ENCODE measurements at regions not wholly inside any gene's neighbourhood (a gene's known extent, or its start where the extent isn't known, plus 50 kb on each side); places are given as distances from the start of the nearest gene placed in this dataset.

DNA sequence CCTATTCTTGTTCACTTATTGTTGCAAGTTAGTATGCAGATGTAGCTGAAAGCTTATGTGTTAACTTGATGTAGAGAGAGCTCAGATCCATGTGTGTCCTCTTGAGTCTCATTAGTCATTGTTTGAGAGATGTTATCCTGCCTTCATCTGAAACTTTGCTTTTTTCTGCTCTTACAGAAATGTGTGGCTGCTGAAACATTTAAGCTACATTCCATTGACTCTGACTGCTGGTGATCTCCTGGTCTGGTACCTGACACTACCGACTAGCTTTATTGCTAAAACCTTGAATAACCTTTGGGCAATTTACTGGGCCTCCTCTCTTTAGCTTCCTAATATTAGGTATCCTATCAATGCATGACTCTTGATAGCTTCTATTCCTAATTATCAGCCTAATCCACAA is 705.6 kb upstream of the FOXG1 start:
- Histone ChIP-seq H2AFZ (ENCODE audit: insufficient read depth, low read length, poor library complexity) (no peak overlapping the region), H2BK5ac (ENCODE audit: low read depth, low read length, poor library complexity) (no peak overlapping the region), H3K27me3 (ENCODE audit: insufficient read depth, low read length) (no peaks in the 10 kb centered on the region), H3K9me3 (ENCODE audit: insufficient read depth, low read depth, low read length) (no peaks in the 10 kb centered on the region), H3K4me3 (ENCODE audit: low read depth, low read length) (no peak overlapping the region), H3K23ac (ENCODE audit: low read length) (no peak overlapping the region), H2BK12ac (ENCODE audit: low read length) (no peak overlapping the region), H3K79me1 (ENCODE audit: low read length) (no peaks in the 10 kb centered on the region), H3K27ac (ENCODE audit: low read depth, low read length) (no peak overlapping the region), H3K4ac (ENCODE audit: low read depth, low read length) (no peak overlapping the region), H3K18ac (ENCODE audit: low read length) (no peak overlapping the region), H3K4me2 (ENCODE audit: low read length) (no peak overlapping the region), H4K12ac (ENCODE audit: low read depth, low read length) (no peak overlapping the region), H3K9ac (ENCODE audit: low read length) (no peak overlapping the region), H3K79me2 (ENCODE audit: control insufficient read depth, insufficient read depth, low read length, poor library complexity) (no peaks in the 10 kb centered on the region), H3K4me1 (ENCODE audit: control insufficient read depth in 1 of 2, insufficient read depth in 2 of 2, low read length in 2 of 2) (no peaks in the 10 kb centered on the region), H2BK120ac (ENCODE audit: insufficient read depth, low read length, poor library complexity) (no peak overlapping the region), H4K8ac (ENCODE audit: low read depth, low read length) (no peak overlapping the region), H3K14ac (ENCODE audit: low read length) (no peak overlapping the region), H4K91ac (ENCODE audit: low read depth, low read length) (no peak overlapping the region), H3K36me3 (ENCODE audit: control insufficient read depth in 1 of 2, insufficient read depth in 2 of 2, low read length in 2 of 2) (no peaks in the 10 kb centered on the region), H2AK5ac (ENCODE audit: low read length) (no peak overlapping the region)
- WGBS (ENCODE audit: extremely low coverage, insufficient coverage, insufficient read length) = no CpG with 5 or more reads among the region's 1 CpG
- peak in 1 of 2 donors; percentile 18 for DNase-seq

DNA sequence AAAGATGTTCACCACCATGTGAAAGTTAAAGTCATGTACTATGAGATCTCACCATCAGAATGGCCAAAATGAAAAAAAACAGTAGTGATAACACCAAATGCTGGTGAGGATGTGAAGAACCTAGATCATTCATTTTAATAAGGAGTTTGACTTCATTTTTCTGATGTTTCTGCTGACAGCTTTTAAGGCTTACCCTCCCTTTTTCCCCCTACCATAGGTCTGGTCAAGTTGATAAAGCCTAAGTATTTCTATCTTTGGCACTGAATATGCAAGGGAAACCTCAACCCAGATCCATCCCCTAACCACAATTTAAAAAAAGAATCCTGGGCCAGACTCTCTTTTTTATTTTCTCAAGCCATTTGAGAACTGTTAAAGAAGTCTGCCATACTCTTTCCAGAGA is 689.6 kb upstream of the FOXG1 start:
- Histone ChIP-seq H3K27ac (ENCODE audit: low read depth, low read length) (no peak overlapping the region), H3K9ac (ENCODE audit: low read length) (no peak overlapping the region), H2AFZ (ENCODE audit: insufficient read depth, low read length, poor library complexity) (no peak overlapping the region), H3K27me3 (ENCODE audit: insufficient read depth, low read length) (no peaks in the 10 kb centered on the region), H3K36me3 (ENCODE audit: control insufficient read depth in 1 of 2, insufficient read depth in 2 of 2, low read length in 2 of 2) (no peaks in the 10 kb centered on the region), H3K14ac (ENCODE audit: low read length) (no peak overlapping the region), H3K4me3 (ENCODE audit: low read depth, low read length) (no peak overlapping the region), H2BK5ac (ENCODE audit: low read depth, low read length, poor library complexity) (no peak overlapping the region), H4K91ac (ENCODE audit: low read depth, low read length) (no peak overlapping the region), H3K4ac (ENCODE audit: low read depth, low read length) (no peak overlapping the region), H2BK120ac (ENCODE audit: insufficient read depth, low read length, poor library complexity) (no peak overlapping the region), H4K8ac (ENCODE audit: low read depth, low read length) (no peak overlapping the region), H3K79me1 (ENCODE audit: low read length) (no peaks in the 10 kb centered on the region), H3K18ac (ENCODE audit: low read length) (no peak overlapping the region), H3K4me1 (ENCODE audit: control insufficient read depth in 1 of 2, insufficient read depth in 2 of 2, low read length in 2 of 2) (no peaks in the 10 kb centered on the region), H3K79me2 (ENCODE audit: control insufficient read depth, insufficient read depth, low read length, poor library complexity) (no peaks in the 10 kb centered on the region), H3K9me3 (ENCODE audit: insufficient read depth, low read depth, low read length) (no peaks in the 10 kb centered on the region), H4K12ac (ENCODE audit: low read depth, low read length) (no peak overlapping the region), H3K23ac (ENCODE audit: low read length) (no peak overlapping the region), H3K4me2 (ENCODE audit: low read length) (no peak overlapping the region), H2AK5ac (ENCODE audit: low read length) (no peak overlapping the region), H2BK12ac (ENCODE audit: low read length) (no peak overlapping the region)
- no peak for DNase-seq

DNA sequence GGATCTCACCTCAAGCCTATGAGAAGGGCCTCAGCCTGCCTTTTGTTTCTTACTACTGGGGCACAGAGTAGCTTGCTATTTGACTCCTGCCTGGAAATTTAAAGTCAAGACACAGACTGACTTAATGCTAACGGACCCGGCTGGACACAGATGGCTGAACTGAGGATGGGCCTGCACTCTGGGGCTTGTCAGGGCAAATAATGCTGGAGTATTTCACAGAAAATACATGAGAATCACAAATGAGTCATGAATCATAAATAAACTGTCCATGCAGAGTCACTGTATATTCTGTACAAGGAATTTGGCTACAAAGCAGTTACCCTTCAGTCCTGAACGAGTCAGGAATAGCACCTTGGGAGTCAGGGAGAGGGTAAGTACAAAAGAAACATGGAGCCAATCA is 683.2 kb upstream of the FOXG1 start:
- Histone ChIP-seq H2BK12ac (ENCODE audit: low read length) (no peak overlapping the region), H3K27me3 (ENCODE audit: insufficient read depth, low read length) (no peaks in the 10 kb centered on the region), H3K4me1 (ENCODE audit: control insufficient read depth in 1 of 2, insufficient read depth in 2 of 2, low read length in 2 of 2) (no peaks in the 10 kb centered on the region), H3K4ac (ENCODE audit: low read depth, low read length) (no peak overlapping the region), H4K91ac (ENCODE audit: low read depth, low read length) (no peak overlapping the region), H2AFZ (ENCODE audit: insufficient read depth, low read length, poor library complexity) (no peak overlapping the region), H3K4me3 (ENCODE audit: low read depth, low read length) (no peak overlapping the region), H3K18ac (ENCODE audit: low read length) (no peak overlapping the region), H3K14ac (ENCODE audit: low read length) (no peak overlapping the region), H3K27ac (ENCODE audit: low read depth, low read length) (no peak overlapping the region), H3K36me3 (ENCODE audit: control insufficient read depth in 1 of 2, insufficient read depth in 2 of 2, low read length in 2 of 2) (no peaks in the 10 kb centered on the region), H2BK120ac (ENCODE audit: insufficient read depth, low read length, poor library complexity) (no peak overlapping the region), H2AK5ac (ENCODE audit: low read length) (no peak overlapping the region), H4K12ac (ENCODE audit: low read depth, low read length) (no peak overlapping the region), H3K4me2 (ENCODE audit: low read length) (no peak overlapping the region), H2BK5ac (ENCODE audit: low read depth, low read length, poor library complexity) (no peak overlapping the region), H4K8ac (ENCODE audit: low read depth, low read length) (no peak overlapping the region), H3K23ac (ENCODE audit: low read length) (no peak overlapping the region), H3K79me2 (ENCODE audit: control insufficient read depth, insufficient read depth, low read length, poor library complexity) (no peaks in the 10 kb centered on the region), H3K9me3 (ENCODE audit: insufficient read depth, low read depth, low read length) (no peaks in the 10 kb centered on the region), H3K9ac (ENCODE audit: low read length) (no peak overlapping the region), H3K79me1 (ENCODE audit: low read length) (no peaks in the 10 kb centered on the region)
- no CpG with 5 or more reads among the region's 3 CpGs for WGBS (ENCODE audit: extremely low coverage, insufficient coverage, insufficient read length)
- no peak for DNase-seq

DNA sequence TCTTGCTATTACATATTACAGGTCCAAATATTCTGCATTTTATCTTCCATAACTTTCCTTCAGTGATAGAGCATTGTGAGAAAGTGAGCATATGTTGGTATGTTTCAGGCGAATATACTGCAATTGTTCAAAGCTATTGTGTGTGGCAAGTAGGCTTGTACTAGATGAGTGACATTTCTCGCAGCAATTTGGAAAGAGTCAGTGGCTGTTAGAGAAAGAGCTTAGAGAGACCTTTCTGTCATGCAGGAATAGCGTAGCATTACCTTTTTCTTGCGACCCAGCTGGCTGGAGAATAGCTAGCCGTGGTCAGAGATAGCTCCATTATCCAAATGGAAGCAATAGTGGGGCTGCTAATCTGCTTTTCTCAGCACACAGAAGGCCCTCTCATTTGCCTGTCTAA is 678.5 kb upstream of the FOXG1 start:
- Histone ChIP-seq H3K27ac (ENCODE audit: low read depth, low read length) (no peak overlapping the region), H3K14ac (ENCODE audit: low read length) (no peak overlapping the region), H3K18ac (ENCODE audit: low read length) (no peak overlapping the region), H3K4me2 (ENCODE audit: low read length) (no peak overlapping the region), H3K9ac (ENCODE audit: low read length) (no peak overlapping the region), H4K12ac (ENCODE audit: low read depth, low read length) (no peak overlapping the region), H2BK12ac (ENCODE audit: low read length) (no peak overlapping the region), H3K4me3 (ENCODE audit: low read depth, low read length) (no peak overlapping the region), H2AK5ac (ENCODE audit: low read length) (no peak overlapping the region), H2BK5ac (ENCODE audit: low read depth, low read length, poor library complexity) (no peak overlapping the region), H3K79me1 (ENCODE audit: low read length) (no peaks in the 10 kb centered on the region), H2AFZ (ENCODE audit: insufficient read depth, low read length, poor library complexity) (no peak overlapping the region), H3K23ac (ENCODE audit: low read length) (no peak overlapping the region), H3K4me1 (ENCODE audit: control insufficient read depth in 1 of 2, insufficient read depth in 2 of 2, low read length in 2 of 2) (no peaks in the 10 kb centered on the region), H3K79me2 (ENCODE audit: control insufficient read depth, insufficient read depth, low read length, poor library complexity) (no peaks in the 10 kb centered on the region), H2BK120ac (ENCODE audit: insufficient read depth, low read length, poor library complexity) (no peak overlapping the region), H4K91ac (ENCODE audit: low read depth, low read length) (no peak overlapping the region), H3K36me3 (ENCODE audit: control insufficient read depth in 1 of 2, insufficient read depth in 2 of 2, low read length in 2 of 2) (no peaks in the 10 kb centered on the region), H4K8ac (ENCODE audit: low read depth, low read length) (no peak overlapping the region), H3K9me3 (ENCODE audit: insufficient read depth, low read depth, low read length) (no peaks in the 10 kb centered on the region), H3K4ac (ENCODE audit: low read depth, low read length) (no peak overlapping the region), H3K27me3 (ENCODE audit: insufficient read depth, low read length) (no peaks in the 10 kb centered on the region)
- WGBS (ENCODE audit: extremely low coverage, insufficient coverage, insufficient read length) = no CpG with 5 or more reads among the region's 5 CpGs
- no peak for DNase-seq

DNA sequence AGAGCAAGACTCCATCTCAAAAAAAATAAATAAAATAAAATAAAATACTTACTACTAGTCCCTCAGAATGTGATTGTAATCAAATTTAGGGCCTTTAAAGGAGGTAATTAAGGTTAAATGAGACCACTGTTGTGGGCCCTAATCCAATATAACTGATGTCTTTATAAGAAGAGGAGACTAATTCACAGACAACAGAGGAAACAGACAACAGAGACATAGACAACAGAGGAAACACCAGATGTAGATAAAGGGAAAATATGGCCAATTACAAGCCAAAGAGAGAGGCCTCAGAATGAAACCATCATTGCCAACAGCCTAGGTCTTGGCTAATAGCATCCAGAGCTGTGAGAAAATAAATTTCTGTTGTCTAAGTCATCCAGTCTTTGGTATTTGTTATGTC is 669.0 kb upstream of the FOXG1 start:
- H2AFZ ChIP-seq (ENCODE audit: insufficient read depth, low read length, poor library complexity) = no peak overlapping the region
- no peak overlapping the region for H3K4ac ChIP-seq (ENCODE audit: low read depth, low read length)
- H3K4me1 ChIP-seq (ENCODE audit: control insufficient read depth in 1 of 2, insufficient read depth in 2 of 2, low read length in 2 of 2) = no peaks in the 10 kb centered on the region
- no peak overlapping the region for H2BK120ac ChIP-seq (ENCODE audit: insufficient read depth, low read length, poor library complexity)
- no peak overlapping the region for H3K18ac ChIP-seq (ENCODE audit: low read length)
- no peak overlapping the region for H3K27ac ChIP-seq (ENCODE audit: low read depth, low read length)
- no peak overlapping the region for H3K14ac ChIP-seq (ENCODE audit: low read length)
- no peaks in the 10 kb centered on the region for H3K27me3 ChIP-seq (ENCODE audit: insufficient read depth, low read length)
- H3K4me2 ChIP-seq (ENCODE audit: low read length) = no peak overlapping the region
- H3K4me3 ChIP-seq (ENCODE audit: low read depth, low read length) = no peak overlapping the region
- no peak overlapping the region for H4K8ac ChIP-seq (ENCODE audit: low read depth, low read length)
- no peaks in the 10 kb centered on the region for H3K36me3 ChIP-seq (ENCODE audit: control insufficient read depth in 1 of 2, insufficient read depth in 2 of 2, low read length in 2 of 2)
- no peak overlapping the region for H2AK5ac ChIP-seq (ENCODE audit: low read length)
- no peak overlapping the region for H4K91ac ChIP-seq (ENCODE audit: low read depth, low read length)
- H2BK12ac ChIP-seq (ENCODE audit: low read length) = no peak overlapping the region
- H3K9me3 ChIP-seq (ENCODE audit: insufficient read depth, low read depth, low read length) = no peaks in the 10 kb centered on the region
- H2BK5ac ChIP-seq (ENCODE audit: low read depth, low read length, poor library complexity) = no peak overlapping the region
- H3K23ac ChIP-seq (ENCODE audit: low read length) = no peak overlapping the region
- peak in 1 of 2 donors; percentile 36 for DNase-seq
- no peaks in the 10 kb centered on the region for H3K79me2 ChIP-seq (ENCODE audit: control insufficient read depth, insufficient read depth, low read length, poor library complexity)
- no peaks in the 10 kb centered on the region for H3K79me1 ChIP-seq (ENCODE audit: low read length)
- no peak overlapping the region for H4K12ac ChIP-seq (ENCODE audit: low read depth, low read length)
- H3K9ac ChIP-seq (ENCODE audit: low read length) = no peak overlapping the region
